HG02678 (cell line): ENCODE measurements at regions not wholly inside any gene's neighbourhood (a gene's known extent, or its start where the extent isn't known, plus 50 kb on each side); places are given as distances from the start of the nearest gene placed in this dataset.

Experiments used
- ATAC-seq: cut with Tn5 transposase; IDR thresholded peaks from one replicate; pipeline ENCODE4 v1.9.1; 2021; ENCODE audit warnings: mild to moderate bottlenecking, moderate library complexity; ENCODE audit not compliant: unreplicated experiment

GRCh38 chr4:145299380-145300076 lies 119.1 kb upstream of the OTUD4 start:
- ATAC-seq: peak; percentile 98

- no peak for ATAC-seq
These were observed 118.5 kb upstream of the OTUD4 start for GRCh38 chr4:145298885-145299284.

DNA sequence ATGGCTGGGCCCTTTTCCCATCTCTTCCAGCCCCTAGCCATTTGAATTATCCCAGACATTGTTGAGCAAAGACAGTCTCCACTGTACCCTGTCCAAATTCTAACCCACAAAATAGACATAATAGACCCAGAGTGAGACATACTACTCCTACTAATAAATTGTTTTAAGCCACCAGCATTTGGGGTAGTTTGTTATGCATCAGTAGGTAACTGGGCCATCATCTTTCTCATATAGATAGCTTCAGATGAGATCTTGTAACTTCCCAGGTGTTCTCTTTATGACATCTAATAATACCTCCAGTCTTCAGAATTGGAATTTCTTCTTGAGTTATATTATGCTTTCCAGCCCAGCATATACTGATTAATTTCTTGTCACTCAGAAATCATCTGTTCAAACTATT lies 117.2 kb upstream of the OTUD4 start:
- no peak for ATAC-seq

- no peak for ATAC-seq
These were observed 115.2 kb upstream of the OTUD4 start for GRCh38 chr4:145295547-145295946.

- no peak for ATAC-seq
These were observed 114.7 kb upstream of the OTUD4 start for GRCh38 chr4:145295122-145295521.

GRCh38 chr4:145293658-145294057 lies 113.3 kb upstream of the OTUD4 start:
- no peak for ATAC-seq

DNA sequence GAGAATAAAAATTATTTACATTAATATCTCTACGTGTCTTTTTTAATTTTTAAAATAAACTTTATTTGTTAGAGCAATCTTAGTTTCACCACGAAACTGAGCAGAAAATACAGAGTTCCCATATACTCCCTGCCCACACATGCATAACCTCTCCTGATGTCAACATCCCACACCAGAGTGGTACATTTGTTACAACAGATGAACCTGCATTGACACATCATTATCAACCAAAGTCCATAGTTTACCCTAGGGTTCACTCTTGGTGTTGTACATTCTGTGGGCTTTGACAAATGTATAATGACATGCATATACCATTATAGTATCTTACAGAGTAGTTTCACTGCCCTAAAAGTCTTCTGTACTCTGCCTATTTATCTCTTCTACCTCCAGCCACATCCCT lies 110.6 kb upstream of the OTUD4 start:
- ATAC-seq: no peak

GRCh38 chr4:145289403-145290076 lies 109.2 kb upstream of the OTUD4 start:
- no peak for ATAC-seq

GRCh38 chr4:145287351-145287750 lies 107.0 kb upstream of the OTUD4 start:
- no peak for ATAC-seq

- ATAC-seq: no peak
These were observed 105.5 kb upstream of the OTUD4 start for GRCh38 chr4:145285928-145286327.

GRCh38 chr4:145283909-145284308 lies 103.5 kb upstream of the OTUD4 start:
- no peak for ATAC-seq

GRCh38 chr4:145281951-145282350 lies 101.6 kb upstream of the OTUD4 start:
- ATAC-seq: no peak

- no peak for ATAC-seq
These were observed 100.8 kb upstream of the OTUD4 start for GRCh38 chr4:145281224-145281623.

DNA sequence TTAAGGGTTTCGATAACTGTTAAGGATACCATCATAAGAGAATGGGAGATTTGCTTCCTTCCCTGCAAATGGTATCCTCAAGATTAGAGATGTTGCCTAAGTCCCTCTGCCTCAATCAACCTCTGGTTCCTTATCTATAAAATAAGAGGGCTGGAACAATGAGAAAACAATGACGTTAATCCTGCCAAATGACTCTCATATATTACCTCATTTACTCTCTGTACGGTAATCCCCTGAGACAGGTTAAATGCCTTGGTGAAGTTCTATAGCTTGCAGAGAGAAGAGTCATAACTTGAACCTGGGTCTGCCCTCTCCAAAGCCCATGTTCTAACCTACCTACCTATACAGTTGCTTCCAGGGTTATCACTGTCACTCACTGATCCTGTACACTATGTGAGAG lies 100.2 kb upstream of the OTUD4 start:
- ATAC-seq: no peak

DNA sequence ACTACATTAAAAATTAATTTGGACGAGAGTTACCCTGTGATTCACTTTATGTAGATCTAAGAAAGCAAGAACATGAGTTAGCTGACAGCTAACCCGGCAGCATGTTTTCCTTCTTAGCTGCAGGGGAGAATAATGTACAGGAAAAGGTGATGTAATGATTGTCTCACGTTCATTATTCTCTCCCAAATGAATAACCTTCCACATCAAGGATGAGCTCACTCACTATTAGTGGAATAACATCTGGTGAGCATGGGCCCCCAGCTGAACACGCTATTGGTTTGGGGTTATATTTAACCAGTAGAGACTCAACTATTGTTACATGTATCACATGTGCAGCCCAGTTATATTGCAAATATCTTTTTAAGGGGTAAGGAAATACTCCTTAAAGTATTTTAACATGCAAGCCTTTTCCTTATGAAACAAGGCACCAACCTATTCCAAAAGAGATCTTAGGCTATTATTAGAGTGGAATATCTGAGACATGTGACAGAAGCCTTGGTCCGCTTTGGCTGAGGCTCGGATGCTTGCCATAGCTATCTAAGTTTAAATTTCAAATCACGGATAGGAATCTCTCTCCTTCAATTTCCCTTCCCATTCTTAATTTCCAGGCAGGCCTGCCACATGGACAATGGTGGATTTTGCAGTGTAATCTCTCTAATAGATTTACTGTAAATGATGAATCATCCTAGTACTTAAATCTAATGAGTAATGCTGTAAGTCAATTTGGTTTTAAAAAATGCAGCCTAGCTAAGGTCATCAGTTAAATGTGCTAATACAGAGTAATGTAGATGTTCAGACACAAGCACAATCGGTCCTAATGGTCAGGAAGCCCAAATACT lies 99.0 kb upstream of the OTUD4 start:
- no peak for ATAC-seq

DNA sequence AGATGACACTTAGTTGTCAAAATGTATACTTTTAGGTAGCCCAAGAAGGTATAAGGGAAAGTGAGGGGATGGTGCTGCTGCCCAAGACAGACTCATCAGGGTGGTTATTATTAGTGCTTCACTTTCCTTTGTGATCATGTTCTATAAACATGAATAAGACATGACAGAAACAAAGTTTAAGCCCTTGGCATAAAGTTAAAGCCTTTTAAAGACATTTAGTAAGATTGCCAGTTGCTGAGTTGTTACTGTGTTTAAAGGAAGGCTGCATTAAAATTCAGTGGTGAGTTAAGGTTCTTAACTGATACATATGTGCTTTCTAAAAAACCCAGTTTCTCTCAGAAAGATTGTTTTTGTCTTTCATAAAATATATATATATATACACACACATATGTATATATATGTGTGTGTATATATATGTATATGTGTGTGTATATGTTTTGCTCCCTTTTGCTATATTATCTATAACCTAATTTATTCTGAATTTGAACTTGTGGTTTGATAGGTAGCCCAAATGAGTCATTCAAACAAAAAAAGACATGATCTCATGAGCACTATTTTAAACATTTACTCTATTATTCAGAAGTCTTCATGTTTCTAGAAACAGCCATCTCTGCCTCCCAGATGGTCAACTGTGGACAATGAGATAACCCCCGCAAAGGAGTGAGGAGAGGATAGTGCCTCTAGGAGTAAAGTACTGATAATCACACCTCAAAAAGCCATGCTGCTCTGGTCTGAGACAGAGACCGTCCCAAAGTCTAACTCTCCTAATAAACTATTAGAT lies 98.1 kb upstream of the OTUD4 start:
- no peak for ATAC-seq

DNA sequence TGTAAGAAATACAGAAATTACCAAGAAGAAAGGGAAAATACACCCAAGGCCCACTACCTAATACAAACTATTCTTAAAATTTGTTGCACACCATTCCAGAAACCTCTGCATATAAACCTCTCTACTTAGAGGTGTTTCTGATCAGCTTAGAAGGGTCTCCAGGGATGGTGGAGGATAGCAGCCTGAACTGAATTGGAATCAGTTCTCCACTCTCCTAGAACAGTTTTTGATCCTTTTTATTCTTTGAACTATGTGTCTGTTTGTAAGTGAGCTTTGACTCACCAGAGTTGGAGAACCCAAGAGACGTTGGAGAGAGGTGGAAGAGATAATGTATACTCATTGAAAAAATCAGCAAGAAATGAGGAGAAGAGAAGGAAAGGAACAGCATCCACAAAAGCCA lies 96.6 kb upstream of the OTUD4 start:
- ATAC-seq: no peak

DNA sequence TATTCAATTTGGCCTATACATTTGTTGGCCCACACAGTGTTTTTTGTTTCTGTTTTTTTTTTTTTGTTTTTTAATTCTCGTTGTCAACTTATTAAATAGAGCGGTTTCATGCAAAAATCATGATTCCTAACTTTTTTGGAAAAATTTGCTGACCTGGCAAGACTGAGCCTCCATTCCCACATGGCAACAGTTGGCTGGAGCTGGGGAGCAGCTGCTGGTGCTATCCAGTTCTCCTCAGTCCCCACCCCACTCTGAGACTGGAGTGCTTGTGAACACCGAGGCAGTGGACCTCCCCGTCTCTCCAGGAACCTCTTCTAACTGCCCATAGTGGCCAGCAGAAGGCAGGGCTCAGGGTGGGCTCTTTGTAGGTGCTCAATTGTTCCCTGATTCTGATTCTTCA lies 95.7 kb upstream of the OTUD4 start:
- no peak for ATAC-seq

- ATAC-seq: no peak
These were observed 90.8 kb upstream of the OTUD4 start for GRCh38 chr4:145271194-145271593.

GRCh38 chr4:145266881-145267280 lies 86.5 kb upstream of the OTUD4 start:
- no peak for ATAC-seq

- ATAC-seq: no peak
These were observed 79.7 kb upstream of the OTUD4 start for GRCh38 chr4:145260091-145260490.
